ENCODE measurements at regions not wholly inside any gene's neighbourhood (a gene's known extent, or its start where the extent isn't known, plus 50 kb on each side); places are given as distances from the start of the nearest gene placed in this dataset.

DNA sequence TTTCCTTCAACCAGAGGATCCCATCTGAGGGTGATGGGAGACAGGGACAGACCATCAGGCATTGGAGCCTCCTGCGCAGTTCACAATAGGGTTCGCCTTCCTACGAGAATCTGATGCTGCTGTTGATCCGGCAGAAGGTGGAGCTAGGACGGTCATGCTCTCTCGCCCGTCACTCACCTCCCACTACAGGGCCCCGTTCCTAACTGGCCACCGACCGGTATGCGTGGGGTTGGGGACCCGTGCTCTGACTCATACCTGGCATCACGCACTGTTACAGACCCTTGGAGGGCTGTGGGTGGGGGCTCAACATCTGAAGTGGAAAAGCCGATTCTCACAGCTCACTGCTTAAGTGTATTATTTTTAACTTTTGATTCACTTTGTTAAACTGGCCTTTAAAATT is 402.3 kb downstream of the BRD1 start:
- H3K9me3 Mint-ChIP-seq = peaks cover 53% of the 10 kb centered on the region
- H3K27ac Mint-ChIP-seq = no peak overlapping the region
- DNase-seq = no peak
- no peaks in the 10 kb centered on the region; the same call in 1 of the 2 replicates for H3K27me3 Mint-ChIP-seq (ENCODE audit: insufficient read depth)
- TF ChIP-seq, protein P1, sequence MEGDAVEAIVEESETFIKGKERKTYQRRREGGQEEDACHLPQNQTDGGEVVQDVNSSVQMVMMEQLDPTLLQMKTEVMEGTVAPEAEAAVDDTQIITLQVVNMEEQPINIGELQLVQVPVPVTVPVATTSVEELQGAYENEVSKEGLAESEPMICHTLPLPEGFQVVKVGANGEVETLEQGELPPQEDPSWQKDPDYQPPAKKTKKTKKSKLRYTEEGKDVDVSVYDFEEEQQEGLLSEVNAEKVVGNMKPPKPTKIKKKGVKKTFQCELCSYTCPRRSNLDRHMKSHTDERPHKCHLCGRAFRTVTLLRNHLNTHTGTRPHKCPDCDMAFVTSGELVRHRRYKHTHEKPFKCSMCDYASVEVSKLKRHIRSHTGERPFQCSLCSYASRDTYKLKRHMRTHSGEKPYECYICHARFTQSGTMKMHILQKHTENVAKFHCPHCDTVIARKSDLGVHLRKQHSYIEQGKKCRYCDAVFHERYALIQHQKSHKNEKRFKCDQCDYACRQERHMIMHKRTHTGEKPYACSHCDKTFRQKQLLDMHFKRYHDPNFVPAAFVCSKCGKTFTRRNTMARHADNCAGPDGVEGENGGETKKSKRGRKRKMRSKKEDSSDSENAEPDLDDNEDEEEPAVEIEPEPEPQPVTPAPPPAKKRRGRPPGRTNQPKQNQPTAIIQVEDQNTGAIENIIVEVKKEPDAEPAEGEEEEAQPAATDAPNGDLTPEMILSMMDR (IDR thresholded peaks at IDR 0.05) = no peak
- no peak overlapping the region for H3K4me3 Mint-ChIP-seq
- H3K4me1 Mint-ChIP-seq (ENCODE audit: low read depth) = no peaks in the 10 kb centered on the region
- peaks cover 17% of the 10 kb centered on the region for H3K36me3 Mint-ChIP-seq (ENCODE audit: low read depth)

DNA sequence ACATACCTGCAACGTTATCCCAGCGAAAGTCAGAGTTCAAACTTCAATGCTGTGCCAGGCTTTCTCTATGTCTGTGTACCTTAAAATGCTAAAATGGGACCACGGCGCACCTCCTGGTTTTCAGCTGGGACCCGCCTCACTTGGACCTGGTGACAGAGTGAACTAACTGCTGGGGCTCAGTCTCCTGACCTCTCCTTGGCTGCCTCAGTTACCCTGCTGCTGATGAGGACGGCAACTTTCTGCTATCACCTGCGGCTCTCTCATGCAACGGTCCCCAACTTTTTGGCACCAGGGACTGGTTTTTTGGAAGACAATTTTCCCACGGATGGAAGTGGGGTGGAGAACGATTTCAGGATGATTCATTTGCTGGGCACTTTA is 402.8 kb downstream of the BRD1 start:
- no peaks in the 10 kb centered on the region for H3K4me1 Mint-ChIP-seq (ENCODE audit: low read depth)
- DNase-seq = no peak
- peaks cover 57% of the 10 kb centered on the region for H3K9me3 Mint-ChIP-seq
- no peak overlapping the region for H3K4me3 Mint-ChIP-seq
- H3K27ac Mint-ChIP-seq = no peak overlapping the region
- H3K27me3 Mint-ChIP-seq (ENCODE audit: insufficient read depth) = no peaks in the 10 kb centered on the region; the same call in 1 of the 2 replicates
- peaks cover 17% of the 10 kb centered on the region for H3K36me3 Mint-ChIP-seq (ENCODE audit: low read depth)
- TF ChIP-seq, protein P1 (IDR thresholded peaks at IDR 0.05) = no peak

DNA sequence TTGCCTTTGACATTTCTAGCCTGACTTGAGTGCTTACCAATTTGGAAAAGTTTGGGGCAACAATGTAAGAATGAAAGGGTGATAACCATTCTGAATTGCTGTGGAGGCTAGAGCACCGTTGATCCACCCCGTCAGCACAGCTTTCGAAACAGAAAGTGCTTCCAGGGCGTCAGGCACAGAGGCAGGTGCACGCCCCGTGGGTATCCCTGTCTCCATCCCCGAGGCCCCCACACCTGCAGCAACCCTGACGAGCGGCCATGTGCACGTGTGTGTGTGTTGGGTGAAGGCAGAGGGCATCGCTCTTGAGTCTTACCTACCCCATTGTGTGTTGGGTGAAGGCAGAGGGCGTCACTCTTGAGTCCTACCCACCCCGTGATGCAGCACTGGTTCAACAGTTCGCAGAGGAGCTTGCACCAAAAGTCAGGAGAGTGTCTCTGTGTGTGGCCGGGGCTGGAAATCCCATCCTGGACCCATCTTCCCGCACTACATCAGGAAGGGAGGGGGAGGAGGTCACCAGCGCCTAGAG is 404.5 kb downstream of the BRD1 start:
- no peak for DNase-seq
- no peak overlapping the region for H3K27ac Mint-ChIP-seq
- H3K4me3 Mint-ChIP-seq = no peak overlapping the region
- H3K36me3 Mint-ChIP-seq (ENCODE audit: low read depth) = peaks cover 20% of the 10 kb centered on the region
- no peaks in the 10 kb centered on the region for H3K4me1 Mint-ChIP-seq (ENCODE audit: low read depth)
- no peaks in the 10 kb centered on the region; the same call in 1 of the 2 replicates for H3K27me3 Mint-ChIP-seq (ENCODE audit: insufficient read depth)
- TF ChIP-seq, protein P1 (IDR thresholded peaks at IDR 0.05) = no peak
- H3K9me3 Mint-ChIP-seq = peaks cover 59% of the 10 kb centered on the region

DNA sequence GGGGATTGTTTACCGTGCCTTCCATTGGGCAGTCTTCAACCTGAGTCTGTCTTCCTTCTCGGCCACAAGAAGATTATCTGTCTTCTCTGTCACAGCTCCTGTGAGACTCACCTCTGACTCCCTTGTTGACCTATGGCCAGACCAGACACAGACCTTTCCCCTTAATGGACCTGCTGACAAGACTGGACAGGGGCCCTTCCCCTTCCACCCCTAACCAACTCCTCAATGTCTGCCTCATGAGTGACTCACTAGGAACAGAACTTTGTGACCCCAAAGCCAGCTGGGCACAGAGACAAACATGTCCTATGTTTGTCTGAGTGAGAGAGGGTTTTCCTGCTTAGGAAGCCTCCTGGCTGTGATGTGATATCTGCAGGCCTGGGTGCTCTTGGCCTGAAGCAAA is 405.0 kb downstream of the BRD1 start:
- H3K4me3 Mint-ChIP-seq = no peak overlapping the region
- H3K36me3 Mint-ChIP-seq (ENCODE audit: low read depth) = peaks cover 16% of the 10 kb centered on the region
- no peak for DNase-seq
- H3K27ac Mint-ChIP-seq = no peak overlapping the region
- H3K4me1 Mint-ChIP-seq (ENCODE audit: low read depth) = no peaks in the 10 kb centered on the region
- H3K27me3 Mint-ChIP-seq (ENCODE audit: insufficient read depth) = no peaks in the 10 kb centered on the region
- TF ChIP-seq, protein P1 (IDR thresholded peaks at IDR 0.05) = no peak
- peaks cover 57% of the 10 kb centered on the region for H3K9me3 Mint-ChIP-seq

DNA sequence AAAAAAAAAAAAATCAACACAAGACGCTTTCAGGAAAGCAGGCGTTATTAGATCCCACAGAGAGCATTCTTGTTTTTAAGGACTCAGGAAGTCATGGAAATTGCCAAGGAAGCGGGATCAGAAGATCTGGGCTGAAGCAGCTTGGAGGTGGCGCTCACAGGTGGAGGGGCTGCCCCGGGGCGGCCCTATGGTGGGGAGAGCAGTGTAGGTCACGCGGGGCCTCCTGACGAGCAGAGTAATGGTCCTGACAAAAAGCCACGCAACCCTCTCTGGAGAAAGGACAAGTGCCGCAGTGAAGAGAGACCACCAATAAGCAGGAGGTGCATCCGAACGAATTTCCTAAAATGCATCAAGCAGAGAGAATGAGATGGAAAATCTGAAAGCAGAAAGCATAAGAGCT is 407.0 kb downstream of the BRD1 start:
- no peaks in the 10 kb centered on the region; the same call in 1 of the 2 replicates for H3K27me3 Mint-ChIP-seq (ENCODE audit: insufficient read depth)
- no peak overlapping the region for H3K4me3 Mint-ChIP-seq
- H3K9me3 Mint-ChIP-seq = peaks cover 67% of the 10 kb centered on the region
- H3K4me1 Mint-ChIP-seq (ENCODE audit: low read depth) = no peaks in the 10 kb centered on the region
- DNase-seq = no peak
- peaks cover 15% of the 10 kb centered on the region; the same call in 1 of the 2 replicates for H3K36me3 Mint-ChIP-seq (ENCODE audit: low read depth)
- no peak overlapping the region for H3K27ac Mint-ChIP-seq
- TF ChIP-seq, protein P1 (IDR thresholded peaks at IDR 0.05) = no peak

DNA sequence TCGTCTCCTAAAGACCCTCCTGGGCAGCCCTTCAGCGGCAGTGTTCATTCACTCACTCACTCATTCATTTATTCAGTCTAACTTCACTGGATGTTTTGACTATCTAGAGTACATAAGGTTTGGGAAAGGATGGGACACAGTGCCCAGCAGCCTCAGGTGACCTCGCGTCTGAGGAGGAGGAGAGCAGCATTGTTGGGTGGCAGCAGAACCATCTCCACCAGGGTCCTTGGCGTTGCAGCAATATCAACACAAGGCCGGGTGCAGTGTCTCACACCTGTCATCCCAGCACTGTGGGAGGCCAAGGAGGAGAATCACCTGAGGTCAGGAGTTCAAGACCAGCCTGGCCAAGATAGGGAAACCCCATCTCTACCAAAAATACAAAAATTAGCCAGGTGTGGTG is 408.0 kb downstream of the BRD1 start:
- Mint-ChIP-seq H3K27me3 (ENCODE audit: insufficient read depth) (no peaks in the 10 kb centered on the region; the same call in 1 of the 2 replicates), H3K27ac (no peak overlapping the region), H3K9me3 (peaks cover 65% of the 10 kb centered on the region), H3K4me1 (ENCODE audit: low read depth) (no peaks in the 10 kb centered on the region), H3K4me3 (no peak overlapping the region), H3K36me3 (ENCODE audit: low read depth) (peaks cover 10% of the 10 kb centered on the region; the same call in 1 of the 2 replicates)
- TF ChIP-seq, protein P1 (IDR thresholded peaks at IDR 0.05) = no peak
- DNase-seq = no peak
